GM18508 (cell line): ENCODE measurements at regions not wholly inside any gene's neighbourhood (a gene's known extent, or its start where the extent isn't known, plus 50 kb on each side); places are given as distances from the start of the nearest gene placed in this dataset.

ENCODE experiments used
- ATAC-seq: cut with Tn5 transposase; IDR thresholded peaks from one replicate; pipeline ENCODE4 v1.9.1; 2021; ENCODE audit warnings: moderate number of reproducible peaks; ENCODE audit not compliant: insufficient read depth, unreplicated experiment

DNA sequence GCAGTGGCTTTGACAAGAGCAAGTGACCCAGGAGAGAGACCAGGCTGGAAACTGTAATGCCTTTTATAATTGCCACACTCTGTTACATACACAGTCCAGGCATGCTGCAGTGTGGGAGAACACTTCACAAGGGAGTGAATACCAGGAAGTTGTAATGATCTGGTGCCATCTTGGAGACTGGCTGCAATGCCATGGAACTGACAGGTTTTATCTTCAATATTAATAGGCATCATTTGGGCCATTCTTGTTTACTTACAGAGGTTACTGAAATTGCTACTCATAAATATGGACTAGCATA, 274.3 kb downstream of the AUH start:
- ATAC-seq: no peak

DNA sequence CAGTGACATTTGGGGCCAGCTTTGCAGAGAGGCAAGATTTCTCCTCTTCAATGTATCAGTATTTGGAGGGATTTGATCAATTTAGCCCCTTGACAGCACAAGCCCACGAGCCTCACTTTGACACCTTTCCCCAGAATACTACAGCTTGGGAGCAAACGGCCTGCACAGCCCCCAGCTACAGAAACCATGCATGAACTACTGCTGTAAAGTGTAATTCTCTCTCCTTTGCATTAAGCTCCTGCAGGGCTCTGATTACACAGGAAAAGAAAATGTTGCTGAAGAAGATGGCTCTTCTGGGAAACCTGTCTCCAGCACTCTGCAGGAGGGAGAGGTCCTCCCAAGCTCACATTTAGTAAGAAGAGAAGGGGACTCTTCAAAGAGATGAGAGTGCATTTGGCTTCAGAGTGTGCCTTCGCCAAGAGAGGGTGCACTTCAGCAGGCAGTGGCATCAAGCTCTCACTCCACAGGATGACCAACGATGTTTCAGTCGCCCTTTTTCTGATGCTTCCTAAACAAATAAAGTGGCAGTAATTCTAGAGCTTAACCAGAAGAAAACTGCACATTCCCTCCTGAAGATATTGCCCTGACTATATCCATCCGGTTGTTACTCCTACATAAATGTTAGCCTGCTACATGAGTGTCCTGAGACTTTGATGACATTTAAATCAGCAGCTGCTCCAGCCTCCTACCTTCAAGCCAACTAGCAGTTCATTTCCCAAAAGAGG, 272.2 kb downstream of the AUH start:
- ATAC-seq: no peak

DNA sequence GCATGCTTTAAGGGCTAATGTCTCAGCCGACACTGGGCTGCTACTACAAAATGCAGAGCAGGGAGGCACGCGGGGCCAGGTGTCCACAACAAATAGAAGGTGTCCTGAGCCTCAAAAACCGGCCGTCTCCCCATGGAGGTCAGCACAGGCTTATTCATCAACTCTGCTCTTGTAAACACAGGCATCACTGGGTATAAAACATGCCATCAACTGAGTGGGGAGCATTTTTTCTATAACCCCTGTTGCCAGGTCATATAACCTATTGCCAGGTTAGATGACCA, 271.6 kb downstream of the AUH start:
- ATAC-seq: no peak

DNA sequence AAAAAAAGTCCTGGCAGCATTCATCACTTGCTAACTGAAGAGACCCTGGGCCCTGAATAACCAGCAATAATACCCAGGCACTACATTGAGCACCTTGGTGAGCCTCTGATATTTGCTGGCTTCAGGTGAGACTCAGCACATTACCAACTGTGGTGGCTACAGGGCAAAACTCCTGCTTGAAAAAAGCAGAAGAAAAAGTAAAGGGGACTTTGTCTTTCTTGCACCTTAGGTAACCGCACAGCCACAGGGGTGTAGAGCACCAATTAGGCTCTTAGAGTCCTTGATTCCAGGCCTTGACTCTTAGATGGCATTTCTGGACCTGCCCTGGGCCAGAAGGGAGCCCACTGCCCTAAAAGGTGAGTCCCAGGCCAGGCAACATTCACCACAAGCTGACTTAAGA, 269.5 kb downstream of the AUH start:
- ATAC-seq: no peak

DNA sequence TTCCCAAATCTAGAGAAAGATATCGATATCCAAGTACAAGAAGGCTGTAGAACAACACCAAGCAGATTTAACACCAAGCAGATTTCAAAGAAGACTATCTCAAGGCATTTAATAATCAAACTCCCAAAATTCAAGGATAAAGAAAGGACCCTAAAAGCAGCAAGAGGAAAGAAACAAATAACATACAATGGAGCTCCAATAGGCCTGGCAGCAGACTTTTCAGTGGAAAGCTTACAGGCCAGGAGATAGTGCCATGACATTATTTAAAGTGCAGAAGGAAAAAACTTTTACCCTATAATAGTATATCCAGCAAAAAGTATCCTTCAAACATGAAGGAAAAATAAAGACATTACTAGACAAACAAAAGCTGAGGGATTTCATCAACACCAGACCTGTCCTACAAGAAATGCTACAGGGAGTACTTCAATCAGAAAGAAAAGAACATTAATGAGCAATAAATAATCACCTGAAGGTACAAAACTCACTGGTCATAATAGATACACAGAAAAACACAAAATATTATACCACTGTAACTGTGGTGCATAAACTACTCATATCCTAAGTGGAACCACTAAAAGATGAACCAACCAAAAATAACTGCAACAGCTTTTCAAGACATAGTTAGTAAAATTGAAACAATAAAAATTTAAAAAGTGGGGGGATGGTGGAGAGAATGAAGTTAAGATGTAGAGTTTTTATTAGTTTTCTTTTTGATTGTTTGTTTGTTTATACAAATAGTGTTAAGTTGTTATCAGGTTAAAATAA, 267.2 kb downstream of the AUH start:
- ATAC-seq: no peak

DNA sequence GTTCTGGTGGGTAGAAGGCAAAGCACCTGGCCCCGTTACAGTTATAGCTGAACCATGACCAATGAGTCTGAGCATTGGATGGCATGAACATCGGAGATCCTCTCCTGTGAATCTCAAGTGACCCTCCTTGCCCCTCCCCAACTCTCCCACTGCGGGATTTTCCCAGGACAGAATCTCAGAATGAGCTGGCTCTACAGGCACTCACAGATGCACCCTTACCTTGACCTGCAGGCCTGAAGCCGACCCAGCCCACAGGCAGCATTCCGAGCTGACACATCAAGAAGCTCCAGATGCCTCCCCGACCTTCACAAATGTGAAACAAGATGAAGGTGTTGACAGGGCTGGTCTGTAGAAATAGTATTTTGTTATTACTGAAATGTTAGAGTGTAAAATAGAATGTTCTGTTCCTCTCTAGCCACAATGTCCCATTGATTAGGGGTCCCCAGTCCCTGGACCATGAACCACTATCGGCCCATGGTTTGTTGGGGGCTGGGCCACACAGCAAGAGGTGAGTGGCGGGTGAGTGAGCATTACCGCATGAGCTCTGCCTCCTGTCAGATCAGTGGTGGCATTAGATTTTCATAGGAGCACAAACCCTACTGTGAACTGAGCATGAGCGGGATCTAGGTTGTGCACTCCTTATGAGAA, 263.4 kb downstream of the AUH start:
- ATAC-seq: no peak

DNA sequence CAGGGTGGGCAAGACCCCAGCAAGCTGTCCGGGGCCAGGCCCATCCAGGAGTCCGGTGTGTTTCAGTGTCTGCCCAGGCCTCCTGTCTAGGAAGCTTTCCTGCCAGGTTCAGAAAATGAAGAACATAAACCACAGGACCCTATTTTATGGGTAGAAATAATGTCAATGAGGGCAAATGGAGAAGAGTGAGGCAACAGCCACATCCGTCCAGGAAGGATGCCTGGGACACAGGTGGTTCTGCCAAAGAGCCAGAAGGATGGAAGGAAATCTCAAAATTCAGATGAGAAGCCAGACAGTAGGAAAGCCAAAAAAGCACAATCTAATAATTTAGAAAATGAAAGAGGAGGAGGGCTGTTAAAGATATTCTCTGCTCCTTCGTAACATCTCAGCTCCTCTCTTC, 262.3 kb downstream of the AUH start:
- ATAC-seq: no peak

DNA sequence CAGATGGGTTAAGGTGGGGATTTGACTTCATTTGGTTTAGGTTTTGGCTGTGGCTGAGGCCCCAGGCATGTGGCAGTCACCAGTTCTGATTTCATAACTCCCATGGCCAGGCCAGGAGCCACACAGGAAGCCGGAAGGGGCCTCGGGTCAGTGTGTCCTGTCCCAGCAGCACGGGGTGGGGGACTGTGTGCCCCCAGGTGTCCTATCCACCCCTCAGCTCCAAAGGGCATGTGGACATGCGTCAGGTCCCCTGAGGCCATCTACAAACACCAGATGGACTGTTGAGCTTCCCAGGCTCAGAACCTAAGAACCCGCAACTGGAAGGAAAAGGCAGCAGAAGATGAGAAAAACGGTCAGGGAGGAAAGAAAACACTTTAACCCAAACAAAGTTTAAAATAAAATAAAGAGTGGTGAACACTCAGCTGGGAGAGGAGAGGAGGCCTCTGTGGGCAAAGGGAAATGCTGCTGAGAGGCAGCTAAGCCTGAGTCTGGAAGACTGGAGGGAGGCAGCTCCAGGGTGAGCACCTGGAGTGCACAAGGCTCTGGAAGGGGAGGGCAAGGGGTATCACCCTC, 260.8 kb downstream of the AUH start:
- no peak for ATAC-seq

DNA sequence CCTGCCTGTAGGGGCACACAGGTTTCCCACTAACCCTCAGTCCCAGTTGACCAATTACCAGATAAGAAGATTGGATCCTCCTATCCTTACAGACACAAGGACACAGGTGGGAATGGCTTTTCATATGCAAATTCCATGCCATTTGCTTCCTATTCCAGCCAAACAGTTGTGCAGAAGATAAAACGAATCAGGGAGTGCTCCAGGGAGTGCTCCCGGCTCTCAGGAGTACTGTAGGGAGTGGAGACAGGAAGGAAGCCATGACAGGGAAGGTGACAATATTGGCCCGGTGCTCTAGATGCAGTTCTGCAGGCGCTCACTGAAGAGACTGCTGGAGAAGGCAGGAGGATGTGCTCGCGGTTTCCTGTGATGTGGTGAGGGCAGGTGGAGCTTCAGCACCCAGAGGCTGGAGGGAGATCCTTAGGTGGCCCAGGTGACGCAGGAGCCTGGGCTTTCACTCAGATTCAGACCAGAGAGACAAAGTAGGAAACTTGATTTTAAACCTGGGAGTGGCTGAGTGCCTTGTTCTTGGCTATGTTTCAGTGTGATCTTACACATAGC, 260.0 kb downstream of the AUH start:
- no peak for ATAC-seq

DNA sequence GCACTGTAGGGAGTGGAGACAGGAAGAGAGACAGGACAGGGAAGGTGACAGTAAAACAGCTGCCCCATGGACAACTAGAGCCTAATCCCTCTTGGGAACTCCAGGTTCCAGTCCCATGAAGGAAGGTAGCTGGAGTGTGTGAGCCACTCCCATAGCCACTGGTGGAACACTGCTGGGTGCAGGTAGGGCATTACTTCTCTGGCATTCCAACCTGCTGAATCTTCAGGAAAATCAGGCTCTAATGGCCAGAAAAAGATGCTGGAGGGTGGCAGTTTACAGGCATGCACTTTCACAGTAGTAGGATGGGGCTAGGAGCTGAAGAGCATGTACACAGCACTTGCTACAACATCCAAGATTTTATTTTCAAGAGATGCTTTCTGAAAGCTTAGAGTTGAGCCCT, 259.4 kb downstream of the AUH start:
- ATAC-seq: no peak

DNA sequence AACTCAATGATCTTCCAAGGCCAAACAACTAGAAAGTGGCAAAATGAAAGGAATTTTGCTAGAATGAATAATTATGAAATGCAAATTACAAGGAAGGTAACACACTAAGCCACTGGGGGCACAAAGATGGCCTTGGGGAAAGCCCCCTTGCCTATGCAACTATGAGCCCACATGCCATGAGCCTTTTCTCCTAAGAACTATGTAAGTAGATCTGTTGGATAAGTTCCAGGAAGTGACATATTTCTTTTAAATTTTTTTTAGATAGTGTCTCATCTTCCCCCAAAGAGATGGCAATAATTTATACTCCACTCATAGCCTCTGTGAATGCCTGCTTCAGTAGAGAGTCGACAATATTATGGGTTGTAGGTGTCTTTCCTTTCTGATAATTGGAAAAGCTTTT, 257.8 kb downstream of the AUH start:
- ATAC-seq: no peak

DNA sequence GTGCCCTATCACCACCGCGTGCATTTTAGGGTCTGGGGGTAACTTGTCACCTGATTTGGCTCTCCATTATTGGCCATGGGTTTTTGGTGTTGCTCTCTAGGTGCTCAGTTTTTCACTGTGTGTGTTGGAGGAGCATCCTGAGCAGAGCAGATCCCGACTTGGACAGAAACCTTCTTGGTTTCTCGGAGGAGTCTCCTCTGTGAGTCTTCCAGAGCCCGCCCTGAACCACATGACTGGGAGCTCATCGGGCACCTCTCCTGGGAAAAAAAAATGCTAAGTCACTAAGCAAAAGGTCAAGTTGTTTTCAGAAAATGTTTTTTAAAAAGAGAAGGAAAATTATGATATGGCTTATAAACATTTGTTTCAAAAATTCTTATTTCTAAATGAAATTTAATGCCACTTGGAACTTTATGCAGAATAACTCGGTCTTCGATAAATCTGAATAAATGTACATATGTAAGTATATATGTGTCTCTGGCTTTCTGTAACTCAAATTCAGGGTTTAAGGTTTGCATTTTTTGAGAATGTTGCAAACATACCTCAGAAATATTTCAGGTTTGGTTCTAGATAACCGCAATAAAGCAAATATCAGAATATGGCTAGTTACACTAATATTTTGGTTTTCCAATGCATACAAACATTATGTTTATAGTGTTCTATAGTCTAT, 255.2 kb downstream of the AUH start:
- no peak for ATAC-seq

DNA sequence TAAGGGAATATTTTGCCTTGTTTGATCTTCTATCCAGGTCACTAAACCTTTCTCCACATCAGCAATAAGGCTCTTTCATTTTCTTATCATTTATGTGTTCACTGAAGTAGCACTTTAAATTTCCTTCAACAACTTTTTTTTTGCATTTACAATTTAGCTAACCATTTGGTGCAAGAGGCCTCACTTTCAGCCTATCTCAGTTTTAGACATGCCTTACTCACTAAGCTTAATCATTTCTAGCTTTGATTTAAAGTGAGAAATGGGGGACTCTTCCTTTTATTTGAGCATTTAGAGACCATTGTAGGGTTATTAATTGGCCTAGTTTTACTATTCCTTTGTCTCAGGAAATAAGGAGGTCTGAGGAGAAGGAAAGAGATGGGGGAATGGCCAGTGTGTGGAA, 250.5 kb downstream of the AUH start:
- ATAC-seq: no peak

DNA sequence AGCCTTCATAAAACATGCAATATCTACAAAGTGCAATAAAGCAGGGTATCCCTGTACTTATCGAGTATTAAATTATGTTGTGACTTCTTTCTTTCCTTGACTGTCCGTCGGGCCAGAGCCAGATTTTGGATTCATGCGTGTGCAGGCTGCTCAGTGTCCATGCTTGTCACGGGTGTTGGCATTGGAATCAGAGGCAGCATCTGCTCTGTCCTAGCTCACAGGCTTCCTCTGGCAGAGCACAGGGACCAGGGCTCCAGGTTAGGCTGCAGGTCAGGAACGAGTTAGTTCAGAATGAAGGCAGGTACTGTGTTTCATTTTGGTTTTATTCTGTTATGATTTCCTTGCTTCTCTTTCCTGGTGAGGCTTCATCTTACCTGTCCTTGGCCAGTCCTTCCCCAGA, 249.8 kb downstream of the AUH start:
- no peak for ATAC-seq

DNA sequence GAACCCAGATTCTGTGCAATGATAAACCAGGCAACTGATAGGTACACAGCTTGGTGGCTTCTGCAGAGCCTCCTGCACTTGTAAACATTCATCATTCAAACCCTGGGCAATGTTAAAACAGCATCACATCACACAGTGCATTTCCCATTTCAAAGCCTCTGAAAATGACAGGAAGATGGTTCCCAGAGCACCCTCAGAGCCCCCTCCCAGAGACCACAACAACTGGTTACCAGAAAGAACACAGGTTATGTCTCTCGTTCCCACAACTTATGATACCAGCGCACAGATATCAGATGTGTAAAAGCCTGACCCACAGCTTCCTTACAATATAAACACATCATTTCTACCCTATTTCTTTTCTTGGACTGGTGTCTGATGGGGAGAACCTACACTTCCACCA, 248.7 kb downstream of the AUH start:
- no peak for ATAC-seq

DNA sequence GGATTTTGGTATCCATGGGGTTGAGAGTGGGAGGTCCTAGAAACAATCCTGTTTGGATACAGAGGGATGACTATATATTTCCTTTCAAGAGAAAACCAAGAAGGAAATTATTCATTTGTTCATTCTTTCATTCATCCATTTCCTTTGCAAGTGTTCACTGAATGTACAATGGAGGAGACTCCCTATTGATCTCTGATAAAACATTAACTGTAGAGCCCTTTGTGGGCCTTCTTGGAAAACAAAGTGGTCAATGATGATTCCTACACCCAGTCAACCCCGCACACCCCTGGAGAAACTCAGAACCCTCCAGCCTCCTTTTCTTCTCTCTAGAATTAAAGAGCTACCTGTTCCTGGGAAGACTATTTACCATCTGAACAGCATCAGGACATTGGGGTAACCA, 247.3 kb downstream of the AUH start:
- ATAC-seq: no peak

DNA sequence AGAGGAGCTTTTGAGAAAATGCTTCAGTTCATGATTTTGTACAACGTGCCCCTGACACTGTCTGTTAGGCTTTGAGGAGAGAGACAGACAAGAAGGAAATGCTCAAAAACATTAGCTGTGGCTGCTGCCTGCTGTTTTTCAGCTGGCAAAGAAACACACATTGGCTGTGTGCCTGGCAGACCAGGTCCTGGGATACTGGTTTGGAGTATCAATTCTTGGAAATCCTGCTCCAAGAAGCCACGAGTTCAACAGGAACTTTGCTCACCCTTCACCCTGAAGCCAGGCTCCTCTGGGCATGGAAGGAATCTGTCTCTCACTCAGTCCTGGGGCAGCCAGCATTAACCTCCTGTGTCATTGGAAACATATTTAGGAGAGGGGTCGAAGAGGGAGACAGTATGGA, 245.5 kb downstream of the AUH start:
- ATAC-seq: no peak

DNA sequence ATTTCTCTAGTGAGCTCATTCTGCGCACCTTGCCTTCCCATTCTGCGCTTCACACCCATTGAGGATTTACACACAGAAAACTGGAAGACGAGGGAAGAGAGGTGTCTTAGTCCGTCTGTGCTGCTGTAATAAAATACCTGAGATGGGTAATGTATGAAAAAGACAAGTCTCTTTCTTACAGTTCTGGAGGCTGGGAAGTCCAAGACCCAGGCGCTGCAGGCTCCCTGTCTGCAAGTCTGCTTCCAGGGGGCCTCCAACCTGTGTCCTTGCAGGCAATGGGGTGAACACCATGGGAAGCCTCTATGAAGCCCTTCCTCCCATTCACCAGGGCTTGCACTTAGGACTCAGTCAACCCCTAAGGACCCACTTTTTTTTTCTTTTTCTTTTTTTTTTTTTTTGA, 245.0 kb downstream of the AUH start:
- no peak for ATAC-seq

DNA sequence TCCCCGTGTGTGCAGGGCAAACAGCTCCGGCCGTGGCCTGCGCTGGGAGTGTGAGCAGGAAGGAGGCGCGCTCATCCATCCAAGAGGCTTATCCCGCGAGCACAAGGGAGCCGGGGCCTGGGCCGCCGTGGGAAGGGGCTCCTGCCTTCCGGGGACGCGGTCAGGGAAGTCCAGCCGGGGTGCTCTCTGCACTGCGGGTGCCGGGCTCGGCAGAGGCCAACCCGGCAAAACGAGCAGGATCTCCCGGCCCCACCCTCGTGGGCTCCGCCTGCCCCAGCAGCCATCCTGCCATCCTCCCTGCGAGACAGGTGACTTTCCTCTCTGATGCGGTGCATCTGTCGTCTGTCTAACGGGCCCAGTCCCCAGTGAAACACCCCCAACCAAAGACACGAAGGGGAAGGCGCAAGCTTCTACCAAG, 244.2 kb downstream of the AUH start:
- no peak for ATAC-seq

DNA sequence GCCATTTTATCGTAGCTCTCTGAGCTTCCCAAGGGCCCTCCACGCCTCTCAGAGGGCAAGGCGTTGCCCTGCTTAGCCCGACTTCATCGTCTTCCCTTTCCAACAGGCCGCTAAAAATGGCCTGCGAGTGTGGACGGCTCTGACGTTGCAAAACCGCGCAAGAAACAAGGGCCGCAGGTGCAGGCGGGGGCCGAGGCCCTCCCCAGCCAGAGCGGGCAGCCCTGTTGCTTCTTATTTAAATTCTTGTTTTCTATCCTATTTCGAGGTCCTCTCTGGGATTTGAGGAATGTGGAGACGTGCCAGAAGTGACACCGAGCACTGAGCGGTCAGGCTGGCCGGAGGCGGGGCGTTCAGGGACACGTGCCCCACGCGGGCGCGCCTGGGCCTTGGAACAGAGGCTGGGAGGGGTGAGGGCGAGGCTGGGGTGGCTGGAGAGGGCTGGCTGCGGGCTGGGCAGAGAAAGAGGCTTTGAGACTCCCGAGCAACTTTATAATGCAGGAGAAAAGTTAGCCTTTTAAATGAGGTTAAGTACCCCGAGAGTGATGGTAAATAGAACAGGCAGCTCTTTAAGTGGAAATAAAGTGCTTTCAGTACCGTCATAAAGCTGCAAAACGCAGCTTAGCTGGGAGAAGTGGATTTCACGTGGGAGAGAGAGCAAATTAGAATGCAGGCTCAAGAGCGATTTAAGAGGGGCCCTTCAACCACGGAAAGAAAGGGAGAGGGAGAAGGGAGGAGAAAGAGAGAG, 243.6 kb downstream of the AUH start:
- ATAC-seq: no peak
